ENCODE measurements at regions not wholly inside any gene's neighbourhood (a gene's known extent, or its start where the extent isn't known, plus 50 kb on each side); places are given as distances from the start of the nearest gene placed in this dataset.

DNA sequence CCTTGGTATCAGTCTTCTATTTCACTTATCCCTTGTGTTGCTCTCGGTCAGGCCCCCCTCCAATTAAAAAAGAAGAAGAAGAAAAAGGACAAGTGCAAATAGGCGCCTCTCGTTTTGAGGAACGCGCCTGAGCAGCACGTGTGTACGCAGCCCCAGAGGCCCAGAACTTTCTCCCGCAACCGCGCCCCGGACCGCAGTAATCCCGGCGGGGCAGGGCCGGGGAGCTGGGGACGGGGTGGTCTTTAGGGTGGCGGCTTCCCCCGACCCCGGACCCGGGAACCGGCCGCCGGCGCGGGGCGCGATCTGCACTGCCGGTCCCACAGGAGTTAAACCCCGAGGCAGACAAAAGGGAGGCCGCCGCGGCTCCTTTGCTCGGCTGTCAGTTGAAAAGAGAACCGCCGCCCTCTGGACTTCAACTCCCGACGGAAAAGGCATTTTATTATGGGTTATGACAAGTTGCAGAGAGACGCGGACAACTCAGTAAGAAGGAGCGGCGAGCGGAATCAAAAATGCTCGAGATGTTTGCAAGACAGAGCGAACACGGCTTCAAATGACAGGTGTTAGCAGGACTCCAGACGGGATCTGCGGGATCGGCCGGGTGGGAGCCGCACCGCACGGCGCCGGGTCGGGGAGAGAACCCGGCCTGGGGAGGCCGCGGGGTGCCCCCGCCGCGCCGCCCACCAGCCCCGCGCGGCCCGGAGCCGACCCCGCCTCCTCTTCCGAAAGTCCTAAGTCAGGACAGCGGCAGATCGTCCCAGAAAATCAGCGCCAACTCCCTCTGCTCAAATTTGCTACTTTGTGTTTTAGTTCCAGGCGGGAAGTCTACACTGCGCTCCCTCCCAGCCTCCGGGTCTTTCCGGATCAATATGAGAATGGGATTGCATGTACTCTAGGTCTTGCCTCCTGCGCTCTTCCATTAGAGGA is 79.0 kb downstream of the NR2F2 start:
- Mint-ChIP-seq H3K9me3 (peaks cover 0 to 8% (median 2%) of the 10 kb centered on the region in 7 donors), H3K27ac (no peak overlapping the region), H3K4me3 (no peak overlapping the region), H3K27me3 (peaks cover 59 to 92% (median 88%) of the 10 kb centered on the region in 3 donors), H3K4me1 (peaks cover 0 to 4% (median 0%) of the 10 kb centered on the region in 3 donors), H3K36me3 (no peaks in the 10 kb centered on the region)
- no peak for ATAC-seq (ENCODE audit: low read depth in 2 of 2)
- no peak for DNase-seq

- ATAC-seq (ENCODE audit: low read depth in 2 of 2) (no peak), DNase-seq (no peak)
- peaks cover 0 to 8% (median 2%) of the 10 kb centered on the region in 7 donors for H3K9me3 Mint-ChIP-seq
- H3K4me3 Mint-ChIP-seq = no peak overlapping the region
- no peak overlapping the region for H3K27ac Mint-ChIP-seq
- H3K4me1 Mint-ChIP-seq = peaks cover 0 to 4% (median 0%) of the 10 kb centered on the region in 3 donors
- H3K27me3 Mint-ChIP-seq = peaks cover 64 to 98% (median 97%) of the 10 kb centered on the region in 3 donors
- H3K36me3 Mint-ChIP-seq = no peaks in the 10 kb centered on the region
Observed at GRCh38 chr15:96410175-96411055, 79.9 kb downstream of the NR2F2 start.

DNA sequence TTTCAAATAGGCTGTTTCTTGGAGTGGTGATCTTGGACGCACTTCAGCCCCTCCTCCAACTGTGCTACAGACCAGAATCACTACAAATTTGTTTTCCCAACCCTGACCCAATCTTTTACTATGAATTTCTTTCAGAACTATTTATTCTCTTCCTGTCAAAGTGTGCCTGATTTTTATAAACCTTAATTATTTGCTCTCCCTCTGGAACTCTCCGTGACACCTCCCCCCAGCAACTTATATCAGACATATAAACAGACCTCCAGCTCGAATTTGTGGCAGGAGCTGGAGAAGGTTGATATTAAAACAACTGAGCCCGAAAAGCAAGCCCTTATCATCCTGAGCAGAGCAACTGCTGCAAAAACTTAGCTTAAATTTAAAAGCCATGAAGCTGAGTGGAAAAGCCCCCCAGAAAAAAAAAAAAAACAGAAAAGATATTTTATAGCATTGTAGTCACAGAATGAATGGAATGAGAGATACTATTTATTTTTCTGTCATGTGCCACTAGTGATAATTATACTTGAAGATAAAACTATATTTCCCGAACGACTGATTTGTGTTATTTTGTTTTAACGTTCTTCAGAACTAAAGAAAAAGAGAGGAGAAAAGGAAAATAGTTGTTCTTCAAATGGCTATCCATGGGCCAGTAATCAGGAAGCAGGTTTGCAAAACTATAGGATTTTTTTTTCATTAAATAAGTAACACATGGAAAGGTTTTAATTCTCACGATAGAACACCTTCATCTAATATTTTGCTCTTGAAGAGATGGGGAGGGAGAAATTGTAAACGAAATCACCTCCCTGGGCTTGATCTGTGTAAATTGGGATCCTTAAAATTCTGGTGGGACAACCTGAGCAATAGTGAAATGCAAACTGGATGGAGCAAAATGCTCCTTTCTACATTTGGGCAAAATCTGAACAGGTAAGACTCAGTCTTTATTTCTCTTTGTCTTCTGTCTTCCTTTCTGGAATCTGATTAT is 80.8 kb downstream of the NR2F2 start:
- DNase-seq (no peak), ATAC-seq (ENCODE audit: low read depth in 2 of 2) (no peak)
- Mint-ChIP-seq H3K27me3 (peaks cover 63 to 97% (median 96%) of the 10 kb centered on the region in 3 donors), H3K4me3 (no peak overlapping the region), H3K4me1 (peaks cover 0 to 4% (median 0%) of the 10 kb centered on the region in 3 donors), H3K9me3 (peaks cover 0 to 8% (median 2%) of the 10 kb centered on the region in 7 donors), H3K27ac (no peak overlapping the region), H3K36me3 (no peaks in the 10 kb centered on the region)

GRCh38 chr15:96412045-96412905 is 81.8 kb downstream of the NR2F2 start:
- Mint-ChIP-seq H3K27me3 (peaks cover 55 to 91% (median 89%) of the 10 kb centered on the region in 3 donors), H3K9me3 (peaks cover 0 to 8% (median 3%) of the 10 kb centered on the region in 7 donors), H3K36me3 (no peaks in the 10 kb centered on the region), H3K4me1 (peaks cover 0 to 4% (median 0%) of the 10 kb centered on the region in 3 donors), H3K27ac (no peak overlapping the region), H3K4me3 (no peak overlapping the region)
- DNase-seq = no peak
- ATAC-seq (ENCODE audit: low read depth in 2 of 2) = no peak

GRCh38 chr15:96412906-96413231 is 82.4 kb downstream of the NR2F2 start:
- no peak for ATAC-seq (ENCODE audit: low read depth in 2 of 2)
- peaks cover 0 to 5% (median under 1%) of the 10 kb centered on the region in 7 donors for H3K9me3 Mint-ChIP-seq
- H3K27ac Mint-ChIP-seq = no peak overlapping the region
- DNase-seq = no peak
- H3K4me3 Mint-ChIP-seq = no peak overlapping the region
- H3K36me3 Mint-ChIP-seq = no peaks in the 10 kb centered on the region
- H3K27me3 Mint-ChIP-seq = peaks cover 56 to 91% (median 89%) of the 10 kb centered on the region in 3 donors
- peaks cover 0 to 4% (median 0%) of the 10 kb centered on the region in 3 donors for H3K4me1 Mint-ChIP-seq

DNA sequence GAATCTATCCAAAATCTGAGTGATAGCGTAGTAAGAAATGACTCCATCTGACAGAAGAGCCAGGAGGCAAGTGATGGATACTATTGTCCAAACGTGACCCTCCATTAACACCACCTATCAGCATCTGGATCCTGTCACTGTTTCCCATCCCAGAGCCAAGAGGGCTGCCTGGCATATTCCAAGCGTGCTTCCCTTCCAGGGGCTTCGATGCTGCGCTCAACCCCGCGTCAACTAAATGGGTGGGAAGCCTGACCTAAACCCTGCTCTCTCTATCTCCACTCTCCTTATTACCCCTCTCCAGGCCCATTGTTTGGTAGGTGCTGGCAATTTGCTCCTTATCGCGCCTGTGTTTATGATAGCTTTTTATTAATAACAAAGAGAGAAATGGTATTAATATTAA is 83.2 kb downstream of the NR2F2 start:
- H3K27me3 Mint-ChIP-seq = peaks cover 61 to 93% (median 89%) of the 10 kb centered on the region in 3 donors
- H3K36me3 Mint-ChIP-seq = no peaks in the 10 kb centered on the region
- H3K4me1 Mint-ChIP-seq = peaks cover 0 to 4% (median 0%) of the 10 kb centered on the region in 3 donors
- DNase-seq (no peak), ATAC-seq (ENCODE audit: low read depth in 2 of 2) (no peak)
- H3K27ac Mint-ChIP-seq = no peak overlapping the region
- H3K4me3 Mint-ChIP-seq = no peak overlapping the region
- H3K9me3 Mint-ChIP-seq = peaks cover 0 to 5% (median 0%) of the 10 kb centered on the region in 7 donors

- Mint-ChIP-seq H3K27ac (no peak overlapping the region), H3K4me3 (no peak overlapping the region), H3K36me3 (peaks cover 0 to 7% of the 10 kb centered on the region in 2 donors), H3K9me3 (peaks cover 0 to 5% (median 0%) of the 10 kb centered on the region in 7 donors), H3K4me1 (no peaks in the 10 kb centered on the region), H3K27me3 (peaks cover 73 to 93% (median 89%) of the 10 kb centered on the region in 3 donors)
- DNase-seq (no peak), ATAC-seq (ENCODE audit: low read depth in 2 of 2) (no peak)
Observed at GRCh38 chr15:96414875-96415274, 84.4 kb downstream of the NR2F2 start.

- peaks cover 0 to 7% of the 10 kb centered on the region in 2 donors for H3K36me3 Mint-ChIP-seq
- no peak for DNase-seq
- H3K27me3 Mint-ChIP-seq = peaks cover 71 to 85% (median 81%) of the 10 kb centered on the region in 3 donors
- no peak overlapping the region for H3K27ac Mint-ChIP-seq
- no peak overlapping the region for H3K4me3 Mint-ChIP-seq
- no peak for ATAC-seq (ENCODE audit: low read depth in 2 of 2)
- peaks cover 0 to 4% (median 0%) of the 10 kb centered on the region in 7 donors for H3K9me3 Mint-ChIP-seq
- no peaks in the 10 kb centered on the region for H3K4me1 Mint-ChIP-seq
Observed at GRCh38 chr15:96415513-96416217, 85.2 kb downstream of the NR2F2 start.

GRCh38 chr15:96416218-96416933 is 85.9 kb downstream of the NR2F2 start:
- Mint-ChIP-seq H3K27ac (no peak overlapping the region), H3K27me3 (peaks cover 64 to 83% (median 80%) of the 10 kb centered on the region in 3 donors), H3K4me3 (no peak overlapping the region), H3K9me3 (peaks cover 0 to 4% (median 0%) of the 10 kb centered on the region in 7 donors), H3K4me1 (no peaks in the 10 kb centered on the region), H3K36me3 (peaks cover 0 to 7% of the 10 kb centered on the region in 2 donors)
- DNase-seq = no peak
- no peak for ATAC-seq (ENCODE audit: low read depth in 2 of 2)

GRCh38 chr15:96416934-96417759 is 86.6 kb downstream of the NR2F2 start:
- Mint-ChIP-seq H3K27ac (no peak overlapping the region), H3K4me1 (no peaks in the 10 kb centered on the region), H3K36me3 (peaks cover 0 to 7% of the 10 kb centered on the region in 2 donors), H3K9me3 (peaks cover 0 to 3% (median 0%) of the 10 kb centered on the region in 7 donors), H3K27me3 (peaks cover 56 to 78% (median 77%) of the 10 kb centered on the region in 3 donors), H3K4me3 (no peak overlapping the region)
- ATAC-seq (ENCODE audit: low read depth in 2 of 2) = no peak
- no peak for DNase-seq

Measured in naive B cell (primary cell).